Astrocyte of the spinal cord (primary cell): ENCODE measurements at regions not wholly inside any gene's neighbourhood (a gene's known extent, or its start where the extent isn't known, plus 50 kb on each side); places are given as distances from the start of the nearest gene placed in this dataset.

Experiments
- DNase-seq: peaks from one replicate; pipeline ENCODE4 v3.0.0; 2011; ENCODE audit warnings: low read depth, low spot score
- H3K4me3 ChIP-seq: 2 replicates; pipeline ENCODE4 v1.5.1; 2011; ENCODE audit warnings: low read depth, mild to moderate bottlenecking, low read length, moderate library complexity
- CTCF ChIP-seq: IDR thresholded peaks from 2 replicates; pipeline ENCODE4 v1.5.1; 2012; ENCODE audit warnings: low read depth, mild to moderate bottlenecking, low read length, inconsistent platforms
- in situ Hi-C: cut with HindIII; loops from 2 replicates; pipeline ENCODE4 v1.10.0; 2017; ENCODE audit warnings: low sequenced_read_pairs

GRCh38 chr1:5447503-5447960, 544.7 kb downstream of the NPHP4 start:
- TF ChIP-seq CTCF = no peak
- H3K4me3 ChIP-seq = no peak overlapping the region
- in situ Hi-C loops = no loop called here
- no peak for DNase-seq

- in situ Hi-C loops = no loop called here
- H3K4me3 ChIP-seq = no peak overlapping the region
- no peak for TF ChIP-seq CTCF
- no peak for DNase-seq
Measured at GRCh38 chr1:5444396-5444795, 547.8 kb downstream of the NPHP4 start.

- in situ Hi-C loops = no loop called here
- H3K4me3 ChIP-seq = no peak overlapping the region
- DNase-seq = no peak
- TF ChIP-seq CTCF = no peak
Measured at GRCh38 chr1:5436808-5437207, 555.4 kb downstream of the NPHP4 start.

- H3K4me3 ChIP-seq = no peak overlapping the region
- in situ Hi-C loops = no loop called here
- DNase-seq = no peak
- TF ChIP-seq CTCF = no peak
Measured at GRCh38 chr1:5435414-5435813, 556.8 kb downstream of the NPHP4 start.

GRCh38 chr1:5432436-5432835, 559.8 kb downstream of the NPHP4 start:
- in situ Hi-C loops = no loop called here

GRCh38 chr1:5430911-5431697, 561.1 kb downstream of the NPHP4 start:
- TF ChIP-seq CTCF = no peak
- DNase-seq = no peak
- in situ Hi-C loops = no loop called here
- H3K4me3 ChIP-seq = no peak overlapping the region

More at GRCh38 chr1:5432436-5432835, 559.8 kb downstream of the NPHP4 start:
- TF ChIP-seq CTCF = no peak
- no peak for DNase-seq
- no peak overlapping the region for H3K4me3 ChIP-seq
